ENCODE measurements at regions not wholly inside any gene's neighbourhood (a gene's known extent, or its start where the extent isn't known, plus 50 kb on each side); places are given as distances from the start of the nearest gene placed in this dataset.

- DNase-seq (ENCODE audit: insufficient read length, low spot score) (no peak), FAIRE-seq (no peak)
- TF ChIP-seq CTCF (IDR thresholded peaks at IDR 0.05; ENCODE audit: insufficient read depth, missing control alignments) = no peak
These were observed 161.3 kb upstream of the ZFHX3 start for GRCh38 chr16:73209190-73209589.

DNA sequence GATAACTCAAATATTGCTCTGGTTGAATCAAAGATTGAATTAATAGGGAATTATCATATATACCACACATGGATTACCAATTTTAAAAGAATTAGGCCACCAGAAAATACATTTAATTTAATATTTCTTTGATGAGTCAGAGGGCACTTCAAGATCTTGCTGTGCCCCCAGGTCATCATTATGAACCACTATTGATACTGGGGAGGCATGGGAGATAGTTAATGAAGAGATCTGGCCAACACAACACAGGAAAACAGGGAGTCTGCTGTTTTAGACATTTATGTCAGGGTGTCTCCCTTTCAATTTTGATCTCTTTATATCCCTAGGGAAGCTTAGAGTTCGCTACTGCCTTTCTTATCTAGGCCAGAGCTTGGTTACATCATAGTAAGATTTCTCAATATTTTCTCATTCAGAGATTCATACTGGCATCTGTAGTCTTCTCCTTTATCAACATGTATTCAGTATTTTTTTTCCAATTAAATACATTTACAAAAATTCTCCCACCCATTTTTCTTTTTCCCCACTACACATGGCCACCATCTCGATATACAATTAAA, 158.3 kb upstream of the ZFHX3 start:
- FAIRE-seq = no peak
- TF ChIP-seq CTCF (IDR thresholded peaks at IDR 0.05; ENCODE audit: insufficient read depth, missing control alignments) = no peak
- DNase-seq (ENCODE audit: insufficient read length, low spot score) = no peak

DNA sequence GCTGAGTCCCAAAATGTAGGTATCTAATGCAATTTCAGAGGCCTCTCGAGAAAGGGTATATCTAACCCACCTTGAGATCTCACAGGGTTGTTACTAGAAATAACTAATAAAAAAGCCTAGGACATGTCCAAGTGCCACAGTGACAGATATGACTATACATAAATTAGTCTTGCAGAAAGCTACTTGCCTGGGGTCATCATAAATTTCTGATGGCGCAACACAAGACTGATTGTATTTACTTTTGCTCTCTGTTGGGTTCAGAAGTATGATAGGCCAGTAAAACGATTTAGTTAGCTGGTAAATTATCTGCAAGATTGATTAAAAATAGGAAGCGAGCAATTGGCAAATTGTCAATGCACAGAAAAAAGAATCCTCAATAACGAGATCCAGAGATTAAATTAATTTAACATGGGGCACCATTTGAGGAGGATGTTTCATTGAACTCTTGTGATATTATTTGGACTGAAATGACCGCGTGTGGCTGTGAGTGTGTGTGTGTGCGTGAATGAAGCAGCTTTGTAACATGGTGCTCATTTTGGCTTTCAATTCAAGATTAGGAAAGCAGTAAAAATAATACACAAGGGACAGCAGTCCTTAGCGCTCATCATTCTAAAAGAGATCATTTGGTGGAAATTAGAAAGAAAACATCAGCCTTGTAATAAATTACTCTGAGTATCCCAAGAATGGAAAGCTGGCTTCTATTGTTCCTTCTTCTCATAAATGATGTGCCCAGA, 157.4 kb upstream of the ZFHX3 start:
- no peak for DNase-seq (ENCODE audit: insufficient read length, low spot score)
- FAIRE-seq = no peak
- TF ChIP-seq CTCF (IDR thresholded peaks at IDR 0.05; ENCODE audit: insufficient read depth, missing control alignments) = no peak

DNA sequence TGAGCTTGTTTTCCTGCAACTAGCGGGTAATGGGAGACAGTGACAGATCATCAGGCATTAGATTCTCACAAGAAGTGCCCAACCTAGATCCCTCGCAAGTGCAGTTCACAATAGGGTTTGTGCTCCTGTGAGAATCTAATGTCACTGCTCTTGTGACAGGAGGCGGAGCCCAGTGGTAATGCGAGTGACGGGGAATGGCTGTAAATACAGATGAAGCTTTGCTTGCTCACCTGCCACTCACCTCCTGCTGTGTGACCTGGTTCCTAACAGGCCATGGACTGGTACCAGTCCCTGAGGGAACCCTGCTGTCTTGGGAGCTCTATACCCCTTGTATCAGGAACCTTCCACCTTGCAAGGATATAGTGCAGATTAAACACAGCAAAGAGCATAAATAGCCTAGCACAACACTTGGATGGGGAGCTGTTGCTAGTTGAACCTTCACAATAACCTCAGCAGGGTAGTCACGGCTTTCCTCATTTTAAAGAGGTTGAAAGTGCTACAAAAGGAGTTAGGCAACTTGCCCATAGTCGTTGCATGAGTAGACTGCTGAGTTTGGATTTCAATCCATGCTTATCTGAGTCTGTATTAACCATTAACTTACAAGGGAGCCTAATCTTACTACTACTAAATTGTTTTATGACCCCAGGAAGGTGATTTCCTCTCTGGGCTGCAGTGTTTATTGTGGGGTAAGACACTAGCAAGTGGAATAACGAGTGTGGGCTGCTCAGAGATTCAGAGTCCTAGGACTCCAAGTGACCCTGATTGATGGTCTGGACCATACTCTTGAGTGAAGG, 156.6 kb upstream of the ZFHX3 start:
- no peak for TF ChIP-seq CTCF (IDR thresholded peaks at IDR 0.05; ENCODE audit: insufficient read depth, missing control alignments)
- FAIRE-seq (no peak), DNase-seq (ENCODE audit: insufficient read length, low spot score) (no peak)

GRCh38 chr16:73202161-73202729, 154.3 kb upstream of the ZFHX3 start:
- DNase-seq (ENCODE audit: insufficient read length, low spot score) (no peak), FAIRE-seq (no peak)
- TF ChIP-seq CTCF (IDR thresholded peaks at IDR 0.05; ENCODE audit: insufficient read depth, missing control alignments) = no peak

GRCh38 chr16:73199214-73199613, 151.3 kb upstream of the ZFHX3 start:
- TF ChIP-seq CTCF (IDR thresholded peaks at IDR 0.05; ENCODE audit: insufficient read depth, missing control alignments) = no peak
- DNase-seq (ENCODE audit: insufficient read length, low spot score) (no peak), FAIRE-seq (no peak)
